ENCODE measurements at regions not wholly inside any gene's neighbourhood (a gene's known extent, or its start where the extent isn't known, plus 50 kb on each side); places are given as distances from the start of the nearest gene placed in this dataset.
A peak's percentile ranks its signal among the peaks of the same experiment; 100 is the strongest.
"Not testable (repeated sequence)": the region's sequence is repeated elsewhere in the genome, so short reads cannot be mapped to it uniquely, and the experiment has no call there.

GRCh38 chr5:136749016-136749415 is 383.7 kb upstream of the TRPC7 start:
- DNase-seq (ENCODE audit: extremely low spot score): peak; percentile 37
- Histone ChIP-seq H3K27me3 (no peaks in the 10 kb centered on the region), H3K4me3 (no peak overlapping the region), H3K4me1 (no peaks in the 10 kb centered on the region), H3K27ac (replicated peaks in 1 of 4) (no peak overlapping the region), H3K9me3 (peaks cover 0 to 3% (median 0%) of the 10 kb centered on the region in 4 donors), H3K36me3 (no peaks in the 10 kb centered on the region)
- TF ChIP-seq POLR2A (IDR thresholded peaks at IDR 0.05; ENCODE audit: low read depth) (no peak), CTCF (IDR thresholded peaks at IDR 0.05) (no peak), EP300 (IDR thresholded peaks at IDR 0.05) (no peak), POLR2AphosphoS5 (IDR thresholded peaks at IDR 0.05) (no peak)
- intact Hi-C loops (cut with DNase I): no loop called here
- 90% methylated on average over 1 of the region's 1 CpG for WGBS

GRCh38 chr5:136743052-136743451 is 377.7 kb upstream of the TRPC7 start:
- H3K27ac ChIP-seq (replicated peaks in 1 of 4): no peak overlapping the region
- no peak overlapping the region for H3K4me3 ChIP-seq
- peaks cover 0 to 11% (median 5%) of the 10 kb centered on the region in 4 donors for H3K9me3 ChIP-seq
- TF ChIP-seq CTCF (IDR thresholded peaks at IDR 0.05): no peak
- TF ChIP-seq POLR2AphosphoS5 (IDR thresholded peaks at IDR 0.05): no peak
- no peak for TF ChIP-seq POLR2A (IDR thresholded peaks at IDR 0.05; ENCODE audit: low read depth)
- TF ChIP-seq EP300 (IDR thresholded peaks at IDR 0.05): no peak
- no peaks in the 10 kb centered on the region for H3K4me1 ChIP-seq
- WGBS: 88% methylated on average over 1 of the region's 1 CpG
- intact Hi-C loops (cut with DNase I): no loop called here
- DNase-seq (ENCODE audit: extremely low spot score): peak; percentile 74
- no peaks in the 10 kb centered on the region for H3K36me3 ChIP-seq
- H3K27me3 ChIP-seq: no peaks in the 10 kb centered on the region

- no peak for DNase-seq (ENCODE audit: extremely low spot score)
- TF ChIP-seq POLR2A (IDR thresholded peaks at IDR 0.05; ENCODE audit: low read depth): no peak
- no peak for TF ChIP-seq POLR2AphosphoS5 (IDR thresholded peaks at IDR 0.05)
- no peak for TF ChIP-seq EP300 (IDR thresholded peaks at IDR 0.05)
- TF ChIP-seq CTCF (IDR thresholded peaks at IDR 0.05): no peak
- Histone ChIP-seq H3K4me3 (no peak overlapping the region), H3K4me1 (no peaks in the 10 kb centered on the region), H3K36me3 (no peaks in the 10 kb centered on the region), H3K27ac (replicated peaks in 1 of 4) (no peak overlapping the region), H3K27me3 (no peaks in the 10 kb centered on the region), H3K9me3 (peaks cover 0 to 11% (median 5%) of the 10 kb centered on the region in 4 donors)
- intact Hi-C loops (cut with DNase I): no loop called here
These were observed 374.9 kb upstream of the TRPC7 start for GRCh38 chr5:136740228-136740627.

GRCh38 chr5:136739271-136739670 is 373.9 kb upstream of the TRPC7 start:
- peak; percentile 39 for DNase-seq (ENCODE audit: extremely low spot score)

GRCh38 chr5:136738829-136739228 is 373.5 kb upstream of the TRPC7 start:
- H3K27me3 ChIP-seq: no peaks in the 10 kb centered on the region
- H3K27ac ChIP-seq (replicated peaks in 1 of 4): no peak overlapping the region
- peaks cover 0 to 9% (median 4%) of the 10 kb centered on the region in 4 donors for H3K9me3 ChIP-seq
- no peak for TF ChIP-seq POLR2A (IDR thresholded peaks at IDR 0.05; ENCODE audit: low read depth)
- no peak for TF ChIP-seq CTCF (IDR thresholded peaks at IDR 0.05)
- no peak for TF ChIP-seq POLR2AphosphoS5 (IDR thresholded peaks at IDR 0.05)
- no peak for TF ChIP-seq EP300 (IDR thresholded peaks at IDR 0.05)
- H3K4me3 ChIP-seq: no peak overlapping the region
- peak; percentile 72 for DNase-seq (ENCODE audit: extremely low spot score)
- no peaks in the 10 kb centered on the region for H3K36me3 ChIP-seq
- no peaks in the 10 kb centered on the region for H3K4me1 ChIP-seq
- 77% methylated on average over 2 of the region's 2 CpGs for WGBS
- intact Hi-C loops (cut with DNase I): no loop called here

More at GRCh38 chr5:136739271-136739670, 373.9 kb upstream of the TRPC7 start:
- H3K27me3 ChIP-seq; intact Hi-C loops (cut with DNase I); H3K4me3 ChIP-seq; H3K27ac ChIP-seq (replicated peaks in 1 of 4); H3K4me1 ChIP-seq; H3K36me3 ChIP-seq: not testable (repeated sequence)
- 62% methylated on average over 4 of the region's 4 CpGs for WGBS
- peaks cover 0 to 11% (median 5%) of the 10 kb centered on the region in 4 donors for H3K9me3 ChIP-seq
